ENCODE measurements at regions not wholly inside any gene's neighbourhood (a gene's known extent, or its start where the extent isn't known, plus 50 kb on each side); places are given as distances from the start of the nearest gene placed in this dataset.

- no peak for DNase-seq (ENCODE audit: low read depth in 2 of 2)
- TF ChIP-seq, protein P1, sequence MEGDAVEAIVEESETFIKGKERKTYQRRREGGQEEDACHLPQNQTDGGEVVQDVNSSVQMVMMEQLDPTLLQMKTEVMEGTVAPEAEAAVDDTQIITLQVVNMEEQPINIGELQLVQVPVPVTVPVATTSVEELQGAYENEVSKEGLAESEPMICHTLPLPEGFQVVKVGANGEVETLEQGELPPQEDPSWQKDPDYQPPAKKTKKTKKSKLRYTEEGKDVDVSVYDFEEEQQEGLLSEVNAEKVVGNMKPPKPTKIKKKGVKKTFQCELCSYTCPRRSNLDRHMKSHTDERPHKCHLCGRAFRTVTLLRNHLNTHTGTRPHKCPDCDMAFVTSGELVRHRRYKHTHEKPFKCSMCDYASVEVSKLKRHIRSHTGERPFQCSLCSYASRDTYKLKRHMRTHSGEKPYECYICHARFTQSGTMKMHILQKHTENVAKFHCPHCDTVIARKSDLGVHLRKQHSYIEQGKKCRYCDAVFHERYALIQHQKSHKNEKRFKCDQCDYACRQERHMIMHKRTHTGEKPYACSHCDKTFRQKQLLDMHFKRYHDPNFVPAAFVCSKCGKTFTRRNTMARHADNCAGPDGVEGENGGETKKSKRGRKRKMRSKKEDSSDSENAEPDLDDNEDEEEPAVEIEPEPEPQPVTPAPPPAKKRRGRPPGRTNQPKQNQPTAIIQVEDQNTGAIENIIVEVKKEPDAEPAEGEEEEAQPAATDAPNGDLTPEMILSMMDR (IDR thresholded peaks at IDR 0.05; ENCODE audit: low read depth, low read length) = no peak
- H3K4me3 ChIP-seq (replicated peaks in 1 of 2; ENCODE audit: low read depth in 2 of 2, low read length in 2 of 2) = no peak overlapping the region
Measured at GRCh38 chr2:129056959-129057317, 738.3 kb upstream of the HS6ST1 start.

GRCh38 chr2:129058981-129059380 is 740.3 kb upstream of the HS6ST1 start:
- no peak overlapping the region for H3K4me3 ChIP-seq (replicated peaks in 1 of 2; ENCODE audit: low read depth in 2 of 2, low read length in 2 of 2)
- no peak for DNase-seq (ENCODE audit: low read depth in 2 of 2)
- TF ChIP-seq, protein P1 (IDR thresholded peaks at IDR 0.05; ENCODE audit: low read depth, low read length) = no peak

GRCh38 chr2:129059476-129059875 is 740.8 kb upstream of the HS6ST1 start:
- no peak overlapping the region for H3K4me3 ChIP-seq (replicated peaks in 1 of 2; ENCODE audit: low read depth in 2 of 2, low read length in 2 of 2)
- DNase-seq (ENCODE audit: low read depth in 2 of 2) = no peak
- TF ChIP-seq, protein P1 (IDR thresholded peaks at IDR 0.05; ENCODE audit: low read depth, low read length) = no peak

GRCh38 chr2:129061069-129061768 is 742.6 kb upstream of the HS6ST1 start:
- no peak overlapping the region for H3K4me3 ChIP-seq (replicated peaks in 1 of 2; ENCODE audit: low read depth in 2 of 2, low read length in 2 of 2)
- TF ChIP-seq, protein P1 (IDR thresholded peaks at IDR 0.05; ENCODE audit: low read depth, low read length) = no peak
- peak; percentile 5 to 86 for DNase-seq (ENCODE audit: low read depth in 2 of 2)

DNA sequence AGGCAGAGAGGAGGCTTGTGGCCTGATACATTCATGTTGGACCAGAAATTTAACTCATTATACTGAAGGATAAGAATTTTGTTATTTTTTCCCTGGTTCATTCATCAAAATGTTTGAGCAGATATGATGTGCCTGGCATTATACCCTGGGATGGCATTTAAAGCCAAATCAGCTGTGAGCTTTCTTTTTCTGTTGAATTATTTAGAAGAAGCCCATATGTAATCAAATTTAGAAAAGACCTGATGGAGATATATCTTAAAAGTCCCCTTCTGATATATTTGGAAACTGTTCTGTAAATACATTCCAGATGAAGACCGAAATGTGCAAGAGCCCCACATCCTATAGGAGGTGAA is 743.1 kb upstream of the HS6ST1 start:
- DNase-seq (ENCODE audit: low read depth in 2 of 2) = no peak
- no peak overlapping the region for H3K4me3 ChIP-seq (replicated peaks in 1 of 2; ENCODE audit: low read depth in 2 of 2, low read length in 2 of 2)
- TF ChIP-seq, protein P1 (IDR thresholded peaks at IDR 0.05; ENCODE audit: low read depth, low read length) = no peak

- DNase-seq (ENCODE audit: low read depth in 2 of 2) = peak in 1 of 2 donors; percentile 46
- TF ChIP-seq, protein P1 (IDR thresholded peaks at IDR 0.05; ENCODE audit: low read depth, low read length) = no peak
- H3K4me3 ChIP-seq (replicated peaks in 1 of 2; ENCODE audit: low read depth in 2 of 2, low read length in 2 of 2) = no peak overlapping the region
Measured at GRCh38 chr2:129062146-129062912, 743.7 kb upstream of the HS6ST1 start.
